ENCODE measurements at regions not wholly inside any gene's neighbourhood (a gene's known extent, or its start where the extent isn't known, plus 50 kb on each side); places are given as distances from the start of the nearest gene placed in this dataset.

DNA sequence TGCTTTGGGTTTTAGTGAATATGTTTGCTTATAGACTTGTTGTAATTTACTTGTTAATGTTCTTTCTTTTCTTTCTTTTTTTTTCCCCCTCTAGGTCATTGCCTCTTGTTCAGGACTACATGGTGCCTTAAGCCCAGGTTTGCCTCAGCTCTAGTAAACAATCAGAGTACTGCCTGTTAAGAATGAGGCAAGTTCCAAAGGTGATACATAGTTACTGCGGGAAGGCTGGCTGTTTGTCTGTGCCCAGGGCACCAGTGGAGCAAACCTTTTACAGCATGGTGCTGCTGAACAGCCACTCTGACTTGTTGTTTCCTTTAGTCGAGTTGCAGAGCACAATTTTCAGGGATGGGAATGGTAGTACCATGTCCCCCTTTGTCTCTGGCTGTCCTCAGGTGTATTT, 517.2 kb downstream of the NYAP2 start:
- Histone ChIP-seq H3K27ac (no peak overlapping the region), H3K27me3 (replicated peaks; ENCODE audit: insufficient read depth) (no peaks in the 10 kb centered on the region), H3K4me1 (ENCODE audit: insufficient read depth) (no peaks in the 10 kb centered on the region), H3K9me3 (ENCODE audit: low read depth) (no peaks in the 10 kb centered on the region), H3K4me2 (ENCODE audit: unreplicated experiment) (no peak overlapping the region), H3K9me2 (ENCODE audit: insufficient read depth) (no peaks in the 10 kb centered on the region), H3K9ac (no peak overlapping the region), H2AFZ (no peak overlapping the region), H3K79me2 (ENCODE audit: insufficient read depth) (no peaks in the 10 kb centered on the region), H3K36me3 (ENCODE audit: low read depth) (no peaks in the 10 kb centered on the region), H4K20me1 (ENCODE audit: insufficient read depth) (no peaks in the 10 kb centered on the region), H3F3A (ENCODE audit: insufficient read depth) (no peaks in the 10 kb centered on the region), H3K4me3 (no peak overlapping the region)
- TF ChIP-seq EZH2 (IDR thresholded peaks at IDR 0.05; ENCODE audit: insufficient read depth, poor library complexity, severe bottlenecking) (no peak), EZH2phosphoT487 (IDR thresholded peaks at IDR 0.05; ENCODE audit: insufficient read depth, low read depth) (no peak)
- in situ Hi-C loops (cut with MboI): no loop called here
- WGBS, 2 experiments (ENCODE audit: low coverage in 1 of 2, low lambda C conversion rate in 2 of 2, missing lambda C conversion rate in 2 of 2): 47 to 58% methylated on average over 2 of the region's 2 CpGs
- DNase-seq: no peak

DNA sequence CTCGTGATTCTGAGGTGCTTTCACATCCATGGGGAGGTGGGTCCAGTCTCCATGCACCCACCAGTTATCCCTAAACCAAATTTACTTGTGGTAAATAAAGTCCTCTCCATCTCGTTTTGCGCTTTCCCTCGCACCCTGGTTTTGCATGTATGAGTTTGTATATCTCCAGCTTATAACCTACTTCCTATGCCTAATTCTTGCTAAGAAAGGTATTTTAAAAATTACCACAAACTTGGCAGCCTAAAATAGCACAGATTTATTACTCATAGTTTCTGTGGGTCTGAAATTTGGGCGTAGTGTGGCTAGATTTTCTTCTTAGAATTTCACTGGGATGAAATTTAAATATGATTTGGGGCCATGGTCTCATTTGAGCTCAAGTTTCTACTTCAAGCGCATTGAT, 511.5 kb downstream of the NYAP2 start:
- peak; percentile 8 for DNase-seq
- Histone ChIP-seq H3K27me3 (replicated peaks; ENCODE audit: insufficient read depth) (no peaks in the 10 kb centered on the region), H3K4me2 (ENCODE audit: unreplicated experiment) (no peak overlapping the region), H3K9me3 (ENCODE audit: low read depth) (no peaks in the 10 kb centered on the region), H3F3A (ENCODE audit: insufficient read depth) (no peaks in the 10 kb centered on the region), H3K27ac (no peak overlapping the region), H4K20me1 (ENCODE audit: insufficient read depth) (no peaks in the 10 kb centered on the region), H3K9me2 (ENCODE audit: insufficient read depth) (no peaks in the 10 kb centered on the region), H3K36me3 (ENCODE audit: low read depth) (no peaks in the 10 kb centered on the region), H3K9ac (no peak overlapping the region), H3K4me1 (ENCODE audit: insufficient read depth) (no peaks in the 10 kb centered on the region), H2AFZ (no peak overlapping the region), H3K79me2 (ENCODE audit: insufficient read depth) (no peaks in the 10 kb centered on the region), H3K4me3 (no peak overlapping the region)
- TF ChIP-seq EZH2phosphoT487 (IDR thresholded peaks at IDR 0.05; ENCODE audit: insufficient read depth, low read depth) (no peak), EZH2 (IDR thresholded peaks at IDR 0.05; ENCODE audit: insufficient read depth, poor library complexity, severe bottlenecking) (no peak)
- 93 to 98% methylated on average over 6 of the region's 6 CpGs for WGBS, 2 experiments (ENCODE audit: low coverage in 1 of 2, low lambda C conversion rate in 2 of 2, missing lambda C conversion rate in 2 of 2)
- in situ Hi-C loops (cut with MboI): no loop called here

DNA sequence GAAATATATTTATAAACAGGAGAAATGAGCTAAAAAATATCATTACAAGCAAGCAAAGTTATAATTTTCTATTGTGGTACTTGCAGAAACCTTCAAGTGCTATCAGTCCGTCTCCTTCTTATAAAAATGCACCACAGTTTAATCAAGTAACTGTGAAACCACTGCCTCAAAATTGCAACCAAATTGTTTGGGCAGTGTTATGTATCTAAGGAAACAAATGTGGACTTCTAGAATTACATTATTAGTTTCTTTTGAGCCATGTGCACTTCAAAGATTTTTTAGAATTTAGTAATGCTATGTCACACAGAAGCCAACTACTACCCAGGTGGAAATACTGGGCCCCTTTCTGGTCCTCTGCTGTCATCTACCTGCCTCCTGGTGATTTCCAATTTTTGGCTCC, 495.6 kb downstream of the NYAP2 start:
- Histone ChIP-seq H3K27me3 (replicated peaks; ENCODE audit: insufficient read depth) (no peaks in the 10 kb centered on the region), H3K27ac (no peak overlapping the region), H3K4me1 (ENCODE audit: insufficient read depth) (peaks cover 11% of the 10 kb centered on the region), H3K4me2 (ENCODE audit: unreplicated experiment) (peak overlapping the region; percentile 40), H3K36me3 (ENCODE audit: low read depth) (no peaks in the 10 kb centered on the region), H4K20me1 (ENCODE audit: insufficient read depth) (no peaks in the 10 kb centered on the region), H3K4me3 (no peak overlapping the region), H2AFZ (no peak overlapping the region), H3F3A (ENCODE audit: insufficient read depth) (peaks cover 2% of the 10 kb centered on the region; the same call in 1 of the 2 replicates), H3K9me3 (ENCODE audit: low read depth) (no peaks in the 10 kb centered on the region), H3K9me2 (ENCODE audit: insufficient read depth) (no peaks in the 10 kb centered on the region), H3K79me2 (ENCODE audit: insufficient read depth) (no peaks in the 10 kb centered on the region), H3K9ac (peak overlapping the region; percentile 12; the same call in 1 of the 2 replicates)
- peak; percentile 16 for DNase-seq
- in situ Hi-C loops (cut with MboI): loop anchor here (25.0 kb wide), 1 partner anchor 1092 kb away; no protein-coding TSS in a partner anchor
- TF ChIP-seq EZH2 (IDR thresholded peaks at IDR 0.05; ENCODE audit: insufficient read depth, poor library complexity, severe bottlenecking): no peak
- no peak for TF ChIP-seq EZH2phosphoT487 (IDR thresholded peaks at IDR 0.05; ENCODE audit: insufficient read depth, low read depth)
- 70 to 80% methylated on average over 1 of the region's 1 CpG for WGBS, 2 experiments (ENCODE audit: low coverage in 1 of 2, low lambda C conversion rate in 2 of 2, missing lambda C conversion rate in 2 of 2)

DNA sequence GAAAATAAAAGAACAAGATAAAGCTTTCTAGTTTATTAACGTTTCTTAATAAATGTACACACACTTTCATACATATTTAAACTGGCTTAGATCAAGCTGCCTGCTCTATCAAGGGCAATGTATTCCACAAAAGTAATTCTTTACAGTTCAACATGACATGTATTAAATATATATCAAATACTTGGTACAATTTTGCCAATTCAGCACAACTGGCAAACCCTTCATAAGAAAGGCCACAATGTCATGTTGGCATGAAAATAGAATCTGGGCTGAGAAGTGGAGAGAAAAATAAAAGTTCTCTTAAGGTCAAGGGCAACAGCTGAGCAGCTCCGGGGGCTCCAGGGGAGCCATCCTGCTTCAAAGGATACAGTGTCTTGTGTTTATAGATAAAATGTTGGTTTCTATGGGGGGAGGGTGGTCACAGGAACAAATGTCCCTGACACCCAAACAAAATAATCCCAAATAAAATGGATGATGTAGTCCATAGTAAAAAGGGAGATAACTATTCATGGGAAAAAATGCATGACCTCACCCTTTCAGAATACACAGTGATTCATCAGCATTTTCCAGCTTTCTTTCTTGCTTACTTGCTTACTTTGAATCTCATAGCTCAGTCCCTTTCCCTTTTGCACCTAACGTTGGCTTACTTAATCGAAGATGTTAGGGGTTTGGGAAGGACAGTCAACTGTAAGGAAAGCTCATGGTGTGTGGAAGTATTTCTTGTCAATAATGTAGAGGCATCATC, 494.9 kb downstream of the NYAP2 start:
- H3F3A ChIP-seq (ENCODE audit: insufficient read depth): peaks cover 8% of the 10 kb centered on the region; the same call in 1 of the 2 replicates
- no peak overlapping the region; the same call in 1 of the 2 replicates for H2AFZ ChIP-seq
- no peaks in the 10 kb centered on the region for H3K9me3 ChIP-seq (ENCODE audit: low read depth)
- H3K79me2 ChIP-seq (ENCODE audit: insufficient read depth): no peaks in the 10 kb centered on the region
- WGBS, 2 experiments (ENCODE audit: low coverage in 1 of 2, low lambda C conversion rate in 2 of 2, missing lambda C conversion rate in 2 of 2): 27 to 32% methylated on average over 4 of the region's 4 CpGs
- H3K36me3 ChIP-seq (ENCODE audit: low read depth): no peaks in the 10 kb centered on the region
- in situ Hi-C loops (cut with MboI): loop anchor here (25.0 kb wide), 1 partner anchor 1093 kb away; no protein-coding TSS in a partner anchor
- peak overlapping the region; percentile 29 for H3K27ac ChIP-seq
- H3K4me1 ChIP-seq (ENCODE audit: insufficient read depth): peaks cover 16% of the 10 kb centered on the region
- no peak overlapping the region for H3K4me3 ChIP-seq
- TF ChIP-seq EZH2 (IDR thresholded peaks at IDR 0.05; ENCODE audit: insufficient read depth, poor library complexity, severe bottlenecking) (no peak), EZH2phosphoT487 (IDR thresholded peaks at IDR 0.05; ENCODE audit: insufficient read depth, low read depth) (no peak)
- no peaks in the 10 kb centered on the region for H4K20me1 ChIP-seq (ENCODE audit: insufficient read depth)
- peak overlapping the region; percentile 40 for H3K4me2 ChIP-seq (ENCODE audit: unreplicated experiment)
- H3K9me2 ChIP-seq (ENCODE audit: insufficient read depth): no peaks in the 10 kb centered on the region
- H3K9ac ChIP-seq: peak overlapping the region; percentile 12; the same call in 1 of the 2 replicates
- peak; percentile 84 for DNase-seq
- H3K27me3 ChIP-seq (replicated peaks; ENCODE audit: insufficient read depth): no peaks in the 10 kb centered on the region

Data from GM23248 (cell line).